GM20431 (cell line): ENCODE measurements at regions not wholly inside any gene's neighbourhood (a gene's known extent, or its start where the extent isn't known, plus 50 kb on each side); places are given as distances from the start of the nearest gene placed in this dataset.

Source experiments
- in situ Hi-C: fragments of 300-500 bp; cut with MseI, MboI; formaldehyde crosslinking; loops from one replicate; pipeline ENCODE4 v1.15.0; 2020; ENCODE audit warnings: low sequenced_read_pairs; ENCODE audit not compliant: unreplicated experiment

DNA sequence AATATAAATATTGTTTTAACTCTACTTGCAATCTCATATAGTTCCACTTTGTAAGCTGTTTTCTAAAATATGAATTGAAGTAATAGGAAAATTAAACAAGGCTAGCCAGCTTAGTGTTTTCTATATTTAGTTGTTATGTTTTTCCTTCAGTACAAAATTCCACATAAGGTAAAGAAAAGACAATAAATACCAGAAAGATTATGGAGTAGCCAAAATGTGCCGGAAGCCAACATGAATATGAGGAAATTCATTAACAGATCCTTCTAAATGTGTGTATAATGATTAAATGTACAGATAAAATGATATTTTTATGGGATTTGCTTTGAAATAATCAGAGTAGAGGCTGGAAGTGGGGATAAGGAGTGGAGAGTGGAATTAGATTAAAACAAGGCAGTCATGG lies 52.5 kb upstream of the COL21A1 start:
- in situ Hi-C loops, result loop anchor here (25.0 kb wide), 1 partner anchor 313 kb away; no protein-coding TSS in a partner anchor

DNA sequence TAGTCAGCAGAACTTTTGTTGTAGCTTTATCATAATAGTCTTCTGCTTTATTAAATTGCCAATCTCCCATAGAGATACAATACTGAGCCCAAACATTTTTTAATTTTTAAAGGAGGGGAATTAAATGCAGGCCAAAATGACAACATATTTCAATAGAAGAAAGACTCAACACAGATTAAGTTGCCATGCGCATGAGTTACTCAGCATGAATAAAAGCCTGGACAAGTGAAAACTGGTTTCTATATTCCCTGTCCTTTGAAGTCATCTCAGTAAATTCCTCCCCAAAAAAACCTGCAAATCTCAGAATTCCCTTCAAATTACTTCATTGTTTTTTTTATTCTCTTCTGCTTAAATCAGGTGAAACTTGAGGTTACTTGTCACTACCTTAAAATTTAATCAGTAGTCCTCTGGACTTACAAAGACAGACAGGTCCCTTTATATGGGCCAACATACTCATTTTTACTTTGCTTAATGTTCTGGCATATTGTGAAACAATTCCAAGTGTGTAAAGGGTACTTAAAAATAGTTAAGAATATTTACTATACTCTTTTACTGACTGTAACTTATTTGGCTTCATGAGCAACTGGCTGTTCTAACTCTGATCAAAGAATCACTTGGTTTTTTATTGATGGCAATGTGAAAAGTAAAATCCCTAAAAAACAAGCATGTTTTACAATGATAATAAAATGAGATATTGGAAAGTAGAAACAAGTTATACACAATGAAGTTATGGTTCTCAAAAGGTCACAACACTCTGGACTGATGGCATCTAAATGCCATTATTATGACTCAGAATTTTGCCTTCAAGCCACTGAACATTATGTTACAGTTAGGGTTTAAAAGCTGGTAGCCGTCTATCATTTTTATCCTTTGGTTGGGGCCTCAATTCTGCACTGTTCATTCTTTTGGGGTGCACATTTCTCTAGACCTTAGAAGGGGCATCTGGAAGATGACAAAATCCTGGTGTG lies 49.9 kb upstream of the COL21A1 start:
- in situ Hi-C loops, result loop anchor here (25.0 kb wide), 1 partner anchor 310 kb away; no protein-coding TSS in a partner anchor
